Globus pallidus (tissue), 1 donor: ENCODE measurements at regions not wholly inside any gene's neighbourhood (a gene's known extent, or its start where the extent isn't known, plus 50 kb on each side); places are given as distances from the start of the nearest gene placed in this dataset.
"Not testable (repeated sequence)": the region's sequence is repeated elsewhere in the genome, so short reads cannot be mapped to it uniquely, and the experiment has no call there.

Source experiments
- DNase-seq: peaks from one replicate; pipeline ENCODE4 v3.0.0-alpha.2; 2015; ENCODE audit warnings: low spot score

- DNase-seq = no peak
These were observed 470.1 kb downstream of the MFSD1 start for GRCh38 chr3:159271799-159272512.

- no peak for DNase-seq
These were observed 471.2 kb downstream of the MFSD1 start for GRCh38 chr3:159273070-159273469.

- no peak for DNase-seq
These were observed 471.8 kb downstream of the MFSD1 start for GRCh38 chr3:159273608-159274007.

DNA sequence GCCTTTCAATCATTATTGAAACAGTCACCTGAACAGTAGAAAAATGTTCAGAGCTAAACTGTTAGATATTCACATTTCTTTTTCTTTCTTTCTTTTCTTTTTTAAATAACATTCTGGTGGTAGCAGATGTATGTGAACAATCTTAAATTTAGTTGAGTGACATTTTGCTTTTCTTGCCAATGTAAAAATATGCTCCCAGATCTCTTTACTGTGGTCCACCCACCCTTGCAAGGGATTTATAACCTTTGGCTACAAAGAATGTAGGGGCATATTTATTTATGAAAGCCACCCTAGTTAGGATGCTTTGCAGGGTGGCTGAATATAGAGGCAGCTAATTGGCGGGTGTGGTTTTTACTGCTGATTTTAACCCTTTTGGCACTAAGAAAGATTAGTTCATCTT, 473.9 kb downstream of the MFSD1 start:
- DNase-seq = no peak

GRCh38 chr3:159277814-159278213, 476.0 kb downstream of the MFSD1 start:
- DNase-seq = no peak

DNA sequence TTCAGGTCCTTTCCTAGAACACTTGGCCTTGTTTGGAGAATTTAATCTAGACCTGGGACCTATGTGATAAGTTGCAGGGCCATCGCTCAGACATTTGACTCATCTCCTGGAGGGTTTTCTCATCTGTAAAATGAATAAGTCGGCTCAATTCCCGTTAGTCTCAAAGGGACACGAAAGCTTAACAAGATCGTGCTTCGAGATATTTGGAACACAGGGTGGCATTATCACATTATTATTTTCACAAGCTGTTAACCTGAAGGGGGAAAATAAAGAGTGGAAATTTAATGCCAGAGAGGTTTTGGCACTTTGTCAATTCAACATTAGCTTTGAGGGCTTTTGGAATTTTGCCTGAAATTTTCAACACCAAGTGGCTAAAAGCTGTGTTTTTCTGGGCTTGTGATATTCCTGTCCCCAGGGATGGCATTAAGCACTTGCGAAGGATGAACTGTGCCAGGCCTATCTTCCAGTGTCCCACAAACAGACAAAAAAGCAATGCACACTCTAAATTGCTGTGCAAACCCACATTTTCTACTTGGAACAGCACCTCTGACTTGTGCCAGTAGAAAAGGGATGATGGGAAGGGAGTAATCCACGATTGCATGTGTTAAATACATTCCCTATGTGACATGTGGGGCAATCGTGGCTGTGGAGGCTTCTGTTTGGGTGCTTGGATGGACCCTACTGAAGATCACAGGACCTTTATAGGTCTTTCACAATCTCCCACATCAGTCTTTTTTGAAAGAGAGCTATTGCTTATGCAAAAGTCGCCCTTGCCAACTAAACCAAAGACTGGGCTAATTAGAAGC, 478.7 kb downstream of the MFSD1 start:
- no peak for DNase-seq

DNA sequence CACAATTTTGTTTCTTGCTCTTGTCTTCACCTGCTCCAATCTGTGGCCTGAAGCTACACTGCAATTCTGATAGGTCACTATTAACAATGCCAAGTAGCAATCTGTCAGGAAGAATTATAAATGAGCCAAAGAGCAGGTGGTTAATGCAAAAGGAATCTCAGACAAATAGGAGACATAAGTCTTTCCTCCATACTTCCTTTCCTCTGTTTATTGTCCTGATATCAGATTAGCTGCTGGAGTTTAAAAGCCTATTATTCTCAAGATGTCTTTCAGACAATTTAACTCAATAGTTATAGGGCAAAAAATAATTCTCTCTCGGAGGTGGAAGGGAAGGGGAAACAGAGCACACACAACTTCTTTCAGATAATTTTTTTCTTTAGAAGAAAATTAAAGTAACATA, 491.6 kb downstream of the MFSD1 start:
- no peak for DNase-seq

- DNase-seq = no peak
These were observed 500.1 kb downstream of the MFSD1 start for GRCh38 chr3:159301961-159302360.

GRCh38 chr3:159305017-159305416, 503.2 kb downstream of the MFSD1 start:
- DNase-seq = no peak

DNA sequence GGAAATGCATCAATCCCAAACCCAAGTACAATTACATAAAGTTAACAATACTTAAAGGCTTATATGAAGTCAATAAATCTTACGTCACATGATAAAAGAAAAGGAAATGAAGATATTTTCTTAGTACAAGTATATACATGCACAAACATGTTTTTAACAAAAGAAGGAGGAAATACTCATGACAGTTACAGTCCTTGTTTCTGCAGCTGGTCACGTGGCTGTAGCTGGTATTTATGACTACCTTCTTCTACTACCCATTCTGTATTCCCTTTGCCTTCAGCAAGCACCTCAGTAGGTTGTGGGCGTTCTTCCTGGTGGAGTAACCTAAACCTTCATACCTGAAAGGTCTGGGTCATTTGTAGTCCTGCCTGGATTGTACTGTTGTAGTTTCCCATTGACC, 514.9 kb downstream of the MFSD1 start:
- DNase-seq = not testable (repeated sequence)

DNA sequence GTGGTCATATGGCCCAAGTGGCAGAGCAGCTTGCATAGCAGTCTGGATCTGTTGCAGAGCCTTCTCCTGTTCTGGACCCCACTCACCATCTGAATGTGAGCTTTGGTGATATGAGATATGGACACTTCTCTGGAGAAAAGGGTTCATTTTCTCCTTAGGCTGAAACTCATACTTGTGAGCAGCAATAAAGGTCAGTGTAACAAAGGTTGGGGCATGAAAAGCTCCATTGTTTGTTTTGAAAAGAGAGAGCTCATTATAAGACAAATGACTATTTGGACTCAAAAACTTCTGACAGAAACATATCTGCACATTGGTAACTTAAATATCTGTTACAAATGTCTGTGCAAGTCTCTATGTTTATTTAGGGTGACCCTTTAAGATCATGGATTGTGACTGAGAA, 517.3 kb downstream of the MFSD1 start:
- peak; percentile 8 for DNase-seq

GRCh38 chr3:159322322-159322939, 520.6 kb downstream of the MFSD1 start:
- peak; percentile 27 for DNase-seq

- DNase-seq = no peak
These were observed 522.0 kb downstream of the MFSD1 start for GRCh38 chr3:159323848-159324247.

GRCh38 chr3:159326998-159327397, 525.1 kb downstream of the MFSD1 start:
- no peak for DNase-seq

DNA sequence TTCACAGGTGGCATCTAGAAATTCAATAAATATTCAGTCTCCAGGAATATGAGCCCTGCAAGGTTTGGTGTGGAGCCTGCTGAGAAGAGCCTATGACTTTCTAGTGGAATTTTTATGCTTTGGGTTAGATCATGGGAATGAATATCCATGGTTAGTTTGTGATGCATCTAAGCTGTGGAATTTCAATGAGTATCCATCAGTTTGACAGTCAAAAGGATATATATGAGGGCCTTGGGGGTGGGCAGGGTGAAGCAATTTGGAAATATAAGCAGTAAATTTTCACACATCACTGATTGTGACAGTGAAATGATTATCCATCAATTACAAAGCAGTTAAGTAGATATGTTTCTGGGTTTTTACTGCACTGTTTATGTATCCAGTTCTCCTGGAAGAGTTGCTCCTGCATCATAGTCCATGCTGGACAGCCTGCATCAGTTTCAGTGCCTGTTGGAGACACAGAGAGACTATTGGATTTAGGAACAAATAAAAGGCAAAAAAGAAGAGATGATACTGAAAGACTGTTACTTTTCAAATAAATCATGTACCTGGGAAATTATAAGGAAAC, 530.8 kb downstream of the MFSD1 start:
- no peak for DNase-seq

- no peak for DNase-seq
These were observed 537.3 kb downstream of the MFSD1 start for GRCh38 chr3:159339131-159339530.

DNA sequence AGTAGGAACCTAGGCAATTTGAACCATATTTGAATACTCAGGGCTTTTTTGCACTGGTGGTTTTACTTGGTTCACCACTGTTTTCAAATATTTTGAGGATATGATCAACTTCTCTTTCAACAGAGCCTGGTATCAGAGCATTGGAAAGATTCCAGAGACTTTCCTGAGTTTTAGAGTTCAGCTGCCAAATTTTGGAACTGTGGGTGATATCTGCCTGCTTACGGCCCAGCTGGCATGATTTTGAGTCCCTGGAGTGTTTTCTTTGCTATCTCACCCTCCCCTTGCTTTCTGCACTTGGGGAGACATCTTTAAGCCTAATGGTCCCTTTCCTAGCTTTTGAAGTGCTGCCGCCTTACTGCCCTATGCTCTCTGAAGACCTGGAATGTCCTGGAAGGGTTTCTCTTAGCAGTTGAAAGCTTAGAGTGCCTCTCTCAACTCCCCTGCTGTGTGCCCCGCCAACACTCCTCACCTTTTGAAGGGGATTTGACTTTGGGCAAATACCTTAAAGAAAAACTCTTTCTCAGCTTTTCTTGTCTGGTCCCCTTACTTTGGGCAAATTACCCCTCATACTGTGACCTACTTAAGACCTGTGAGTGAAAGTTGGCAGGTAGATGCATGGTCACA, 539.1 kb downstream of the MFSD1 start:
- DNase-seq = no peak

DNA sequence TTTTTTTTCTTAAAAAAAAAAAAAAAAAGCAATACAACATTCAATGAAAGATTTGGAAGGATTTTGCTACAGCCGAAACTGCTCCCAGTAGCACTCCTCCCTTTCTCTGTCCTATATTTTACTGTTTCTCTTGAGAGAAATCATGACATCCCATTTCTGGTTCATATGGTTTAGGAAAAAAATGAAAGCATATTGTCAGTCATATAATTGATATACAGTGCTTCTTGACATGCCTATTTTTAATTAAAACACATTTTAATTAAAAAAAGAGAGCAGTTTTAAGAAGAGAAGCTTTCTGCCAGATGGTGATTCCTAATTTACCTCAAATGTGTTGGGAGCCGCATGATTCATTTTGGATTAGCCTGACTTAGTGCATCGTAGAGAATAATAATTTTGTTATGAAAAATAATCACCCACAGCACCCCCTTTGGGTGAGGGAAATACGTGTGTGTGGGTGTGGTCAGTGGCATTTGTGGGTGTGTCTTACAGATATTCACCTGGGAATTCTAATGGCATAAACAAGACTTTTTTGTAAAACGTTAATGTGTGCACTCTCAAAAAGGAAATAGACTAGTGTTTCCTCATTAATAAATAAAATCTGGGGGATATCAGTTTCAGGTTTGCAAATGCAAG, 544.5 kb downstream of the MFSD1 start:
- no peak for DNase-seq

- DNase-seq = no peak
These were observed 546.6 kb downstream of the MFSD1 start for GRCh38 chr3:159348431-159348830.

GRCh38 chr3:159356606-159357005, 554.8 kb downstream of the MFSD1 start:
- DNase-seq = peak; percentile 81

DNA sequence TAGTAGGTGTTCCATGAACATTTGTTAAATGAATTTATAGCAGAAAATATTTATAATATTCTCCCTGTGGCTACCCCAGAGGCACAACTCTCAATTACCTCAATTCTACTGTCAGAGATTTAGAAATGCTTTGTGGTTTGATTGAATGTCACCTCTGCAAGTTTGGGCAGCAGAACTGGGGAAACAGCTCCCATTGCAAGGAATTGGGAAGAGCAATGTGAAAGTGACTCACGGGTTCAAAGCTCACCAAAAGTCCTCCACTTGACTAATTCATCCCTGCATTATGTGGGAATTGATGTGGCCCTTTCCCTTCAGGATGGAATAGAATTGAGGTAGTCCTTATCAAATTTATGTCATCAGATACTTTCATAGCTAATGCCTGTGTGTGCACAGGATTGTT, 562.7 kb downstream of the MFSD1 start:
- no peak for DNase-seq

DNA sequence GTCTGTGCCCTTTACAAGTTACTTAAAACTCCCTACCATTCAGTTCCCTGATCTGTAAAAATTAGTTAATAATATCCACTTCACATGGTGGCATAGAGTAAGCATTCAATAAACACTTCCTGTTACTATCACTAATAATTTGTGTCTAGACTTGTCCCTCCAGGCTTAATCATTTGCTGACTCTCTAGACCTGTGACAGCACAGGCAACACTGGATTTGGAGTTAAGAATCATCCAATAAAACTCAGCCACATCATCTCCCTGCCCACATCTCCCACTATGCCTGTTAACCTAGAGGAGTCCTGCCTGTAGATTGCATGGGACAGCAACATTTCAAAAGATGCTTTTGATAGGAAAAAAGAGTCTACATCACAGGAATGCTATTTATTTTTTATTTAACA, 564.6 kb downstream of the MFSD1 start:
- DNase-seq = no peak
